BJ (cell line): ENCODE measurements at regions not wholly inside any gene's neighbourhood (a gene's known extent, or its start where the extent isn't known, plus 50 kb on each side); places are given as distances from the start of the nearest gene placed in this dataset.

Experiments used
- CTCF ChIA-PET: fragments of 350-600 bp; formaldehyde crosslinking; extraction: SDS; loops from one replicate; lab custom pipeline; 2021; ENCODE audit warnings: antibody characterized with exemption, inconsistent platforms; lab: Yijun Ruan, JAX
- POLR2A ChIA-PET: fragments of 300-600 bp; sonication (Branson Sonifier 250); formaldehyde crosslinking; extraction: SDS; loops from one replicate; lab custom pipeline; 2021; ENCODE audit warnings: antibody characterized with exemption; lab: Charles Lee
- DNase-seq: peaks from one replicate; pipeline ENCODE4 v3.0.0-alpha.2; 2011; ENCODE audit warnings: low read depth
- H3K27me3 ChIP-seq: 2 replicates; pipeline ENCODE4 v1.6.0; 2011; ENCODE audit warnings: low read length; ENCODE audit not compliant: control insufficient read depth, insufficient read depth
- H3K36me3 ChIP-seq: 2 replicates; pipeline ENCODE4 v1.5.1; 2011; ENCODE audit warnings: low read length; ENCODE audit not compliant: control insufficient read depth, insufficient read depth
- H3K4me3 ChIP-seq: 2 replicates; pipeline ENCODE4 v1.5.1; 2011; ENCODE audit warnings: low read depth, mild to moderate bottlenecking, control low read depth, low read length
- TF ChIP-seq, protein P1 (sequence below): IDR thresholded peaks from 2 replicates; pipeline ENCODE4 v1.5.1; 2011; ENCODE audit warnings: low read depth, mild to moderate bottlenecking, control low read depth, inconsistent platforms, low read length, moderate library complexity; ENCODE audit not compliant: insufficient read depth

DNA sequence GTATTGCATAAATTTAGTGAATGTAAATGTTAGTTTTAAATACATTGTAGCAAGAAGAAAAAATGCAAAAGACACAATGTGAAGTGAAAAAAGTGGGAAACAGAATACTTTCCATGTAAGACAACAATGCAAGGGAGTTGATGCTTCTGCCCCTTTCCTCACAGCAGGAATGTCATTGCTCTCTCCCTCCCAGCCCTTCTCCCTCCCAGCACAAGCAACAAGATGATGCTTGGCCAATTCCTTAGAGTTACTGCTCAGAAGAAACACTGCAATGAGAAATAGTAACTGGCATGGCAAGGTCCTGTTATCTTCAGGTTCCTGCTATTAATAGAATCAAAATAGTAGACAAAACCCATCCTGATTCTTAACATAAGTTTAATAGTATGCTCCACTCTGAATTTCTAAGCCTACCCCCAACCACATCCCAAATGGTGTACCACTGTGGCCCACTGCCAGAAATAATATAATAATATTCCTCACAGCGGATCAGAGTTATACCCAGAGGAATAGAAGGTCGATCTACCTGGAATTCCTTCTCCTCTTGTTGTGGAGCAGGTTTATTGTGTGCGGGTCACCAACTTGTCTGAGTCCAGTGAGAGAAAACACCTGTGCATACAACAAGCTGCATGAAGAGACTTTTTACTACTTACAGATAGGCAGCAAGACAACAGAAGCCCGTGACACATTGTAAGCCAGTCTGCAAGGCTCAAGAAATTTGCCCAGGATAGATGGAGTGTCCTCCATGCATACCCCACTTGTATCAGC lies 69.8 kb upstream of the SLC7A11 start:
- DNase-seq, result no peak
- Histone ChIP-seq H3K36me3 (no peaks in the 10 kb centered on the region), H3K4me3 (no peak overlapping the region), H3K27me3 (no peaks in the 10 kb centered on the region)
- TF ChIP-seq, protein P1, sequence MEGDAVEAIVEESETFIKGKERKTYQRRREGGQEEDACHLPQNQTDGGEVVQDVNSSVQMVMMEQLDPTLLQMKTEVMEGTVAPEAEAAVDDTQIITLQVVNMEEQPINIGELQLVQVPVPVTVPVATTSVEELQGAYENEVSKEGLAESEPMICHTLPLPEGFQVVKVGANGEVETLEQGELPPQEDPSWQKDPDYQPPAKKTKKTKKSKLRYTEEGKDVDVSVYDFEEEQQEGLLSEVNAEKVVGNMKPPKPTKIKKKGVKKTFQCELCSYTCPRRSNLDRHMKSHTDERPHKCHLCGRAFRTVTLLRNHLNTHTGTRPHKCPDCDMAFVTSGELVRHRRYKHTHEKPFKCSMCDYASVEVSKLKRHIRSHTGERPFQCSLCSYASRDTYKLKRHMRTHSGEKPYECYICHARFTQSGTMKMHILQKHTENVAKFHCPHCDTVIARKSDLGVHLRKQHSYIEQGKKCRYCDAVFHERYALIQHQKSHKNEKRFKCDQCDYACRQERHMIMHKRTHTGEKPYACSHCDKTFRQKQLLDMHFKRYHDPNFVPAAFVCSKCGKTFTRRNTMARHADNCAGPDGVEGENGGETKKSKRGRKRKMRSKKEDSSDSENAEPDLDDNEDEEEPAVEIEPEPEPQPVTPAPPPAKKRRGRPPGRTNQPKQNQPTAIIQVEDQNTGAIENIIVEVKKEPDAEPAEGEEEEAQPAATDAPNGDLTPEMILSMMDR, result no peak
- POLR2A ChIA-PET, result no interaction called here
- CTCF ChIA-PET, result no interaction called here

DNA sequence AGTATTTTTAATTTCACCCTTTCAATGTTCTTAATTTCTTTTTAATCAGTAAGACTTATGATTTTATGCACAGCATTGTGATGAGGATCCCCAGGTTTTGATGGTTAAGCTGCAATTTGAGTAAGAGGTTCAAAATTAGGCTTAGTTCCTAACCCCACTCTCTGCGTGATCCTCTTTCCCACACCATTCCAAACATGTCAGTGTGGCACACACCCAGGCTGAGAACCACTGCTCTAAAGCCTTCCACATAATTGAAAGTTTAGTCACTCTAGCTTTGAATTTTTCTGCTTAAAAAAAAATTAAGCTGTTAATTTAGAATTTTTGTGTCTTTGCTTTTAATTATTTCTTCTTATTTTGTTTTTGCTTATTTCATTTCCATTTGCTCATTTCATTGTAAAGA lies 68.8 kb upstream of the SLC7A11 start:
- Histone ChIP-seq H3K27me3 (no peaks in the 10 kb centered on the region), H3K36me3 (no peaks in the 10 kb centered on the region), H3K4me3 (no peak overlapping the region)
- ChIA-PET POLR2A (no interaction called here), CTCF (no interaction called here)
- TF ChIP-seq, protein P1, result no peak
- no peak for DNase-seq

DNA sequence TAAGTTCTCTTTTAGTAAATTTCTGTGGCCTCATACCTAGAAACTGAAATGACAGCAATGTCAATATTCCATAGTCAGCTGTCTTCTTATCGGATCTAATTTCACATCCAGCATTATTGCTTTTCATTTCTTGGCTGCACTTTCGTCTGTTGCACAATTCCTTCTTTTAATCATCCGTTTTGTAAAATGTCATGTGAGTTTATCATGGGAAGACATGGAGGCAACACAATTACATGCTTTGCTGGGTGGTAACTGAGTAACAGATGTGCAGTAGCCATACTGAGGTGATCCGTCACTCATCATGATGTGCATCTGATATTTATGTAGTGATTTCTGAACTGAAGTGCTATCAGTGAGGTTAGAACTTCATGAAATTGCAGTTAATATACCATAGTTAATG lies 68.3 kb upstream of the SLC7A11 start:
- CTCF ChIA-PET, result no interaction called here
- POLR2A ChIA-PET, result no interaction called here
- TF ChIP-seq, protein P1, result no peak
- no peak for DNase-seq
- no peaks in the 10 kb centered on the region for H3K27me3 ChIP-seq
- no peak overlapping the region for H3K4me3 ChIP-seq
- no peaks in the 10 kb centered on the region for H3K36me3 ChIP-seq

DNA sequence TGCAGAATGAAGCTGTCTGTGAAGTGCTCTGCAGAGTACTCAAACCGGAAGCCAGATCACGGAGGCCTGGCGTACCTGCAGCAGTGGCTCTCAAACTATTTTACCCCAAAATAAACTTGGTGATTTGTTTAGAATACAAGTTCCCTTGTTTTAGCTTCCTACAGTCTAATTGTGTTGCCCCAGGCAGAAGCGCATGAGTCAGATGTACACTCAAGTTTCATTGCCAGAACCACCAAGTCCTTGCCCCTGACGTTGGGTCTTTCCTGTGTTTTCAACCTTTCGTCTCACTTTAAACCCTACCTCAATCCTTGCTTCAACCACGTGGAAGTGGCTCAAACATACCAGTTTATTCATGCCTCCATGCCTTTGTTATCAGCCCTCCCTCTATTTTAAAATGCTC lies 66.2 kb upstream of the SLC7A11 start:
- CTCF ChIA-PET, result interaction anchor here (1.0 kb wide), 1 partner anchor 66 kb away, joined by 3 read pairs; the partner anchor contains the start of gene SLC7A11
- TF ChIP-seq, protein P1, result no peak
- POLR2A ChIA-PET, result no interaction called here
- peak; percentile 61 for DNase-seq
- H3K27me3 ChIP-seq, result no peaks in the 10 kb centered on the region
- no peak overlapping the region for H3K4me3 ChIP-seq
- no peaks in the 10 kb centered on the region for H3K36me3 ChIP-seq

DNA sequence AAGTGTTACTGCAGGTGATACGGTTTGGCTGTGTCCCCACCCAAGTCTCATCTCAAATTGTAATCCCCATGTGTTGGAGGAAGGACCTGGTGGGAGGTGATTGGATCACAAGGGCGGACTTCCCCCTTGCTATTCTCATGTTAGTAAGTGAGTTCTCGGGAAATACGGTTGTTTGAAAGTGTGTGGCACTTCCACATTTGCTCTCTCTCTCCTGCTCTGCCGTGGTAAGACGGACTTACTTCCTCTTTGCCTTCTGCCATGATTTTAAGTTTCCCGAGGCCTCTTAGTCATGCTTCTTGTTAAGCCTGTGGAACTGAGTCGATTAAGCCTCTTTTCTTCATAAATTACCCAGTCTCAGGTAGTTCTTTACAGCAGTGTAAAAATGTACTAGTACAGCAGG lies 65.2 kb upstream of the SLC7A11 start:
- DNase-seq, result no peak
- TF ChIP-seq, protein P1, result no peak
- Histone ChIP-seq H3K36me3 (no peaks in the 10 kb centered on the region), H3K4me3 (no peak overlapping the region), H3K27me3 (no peaks in the 10 kb centered on the region)
- ChIA-PET CTCF (no interaction called here), POLR2A (no interaction called here)
